OCI-LY1 (cell line): ENCODE measurements at regions not wholly inside any gene's neighbourhood (a gene's known extent, or its start where the extent isn't known, plus 50 kb on each side); places are given as distances from the start of the nearest gene placed in this dataset.

ENCODE experiments used
- H2AFZ ChIP-seq: fragments of 200-600 bp; sonication (generic), shearing (Covaris generic); 2 replicates; pipeline ENCODE4 v1.6.0; 2014; ENCODE audit warnings: antibody characterized with exemption, mild to moderate bottlenecking, low read length
- H3F3A ChIP-seq: fragments of 200-600 bp; sonication (generic), shearing (Covaris generic); 2 replicates; pipeline ENCODE4 v1.6.0; 2014; ENCODE audit warnings: mild to moderate bottlenecking, antibody characterized with exemption, low read length, moderate library complexity; ENCODE audit not compliant: insufficient read depth
- H3K27ac ChIP-seq: fragments of 200-600 bp; sonication (generic); 2 replicates; pipeline ENCODE4 v1.5.1; 2014; ENCODE audit warnings: low read length, mixed run types, mild to moderate bottlenecking, low read depth; ENCODE audit not compliant: poor library complexity, severe bottlenecking
- H3K27me3 ChIP-seq: fragments of 200-600 bp; sonication (generic); 2 replicates; pipeline ENCODE4 v1.6.0; 2014; ENCODE audit warnings: antibody characterized with exemption, mild to moderate bottlenecking, low read length, moderate library complexity; ENCODE audit not compliant: insufficient read depth
- H3K36me3 ChIP-seq: fragments of 200-600 bp; sonication (generic); 2 replicates; pipeline ENCODE4 v1.6.1; 2014; ENCODE audit warnings: mild to moderate bottlenecking, antibody characterized with exemption, low read length, moderate library complexity, mixed read lengths; ENCODE audit not compliant: insufficient read depth
- H3K4me1 ChIP-seq: fragments of 200-600 bp; sonication (generic); 2 replicates; pipeline ENCODE4 v1.5.1; 2014; ENCODE audit warnings: mild to moderate bottlenecking, low read length, moderate library complexity; ENCODE audit not compliant: insufficient read depth, severe bottlenecking
- H3K4me2 ChIP-seq: fragments of 200-600 bp; sonication (generic), shearing (Covaris generic); 2 replicates; pipeline ENCODE4 v1.6.1; 2014; ENCODE audit warnings: low read length
- H3K4me3 ChIP-seq: fragments of 200-600 bp; sonication (generic); 2 replicates; pipeline ENCODE4 v1.5.1; 2014; ENCODE audit warnings: low read length, low read depth, mild to moderate bottlenecking, mixed read lengths; ENCODE audit not compliant: poor library complexity, severe bottlenecking
- H3K79me2 ChIP-seq: fragments of 200-600 bp; shearing (Covaris generic); 2 replicates; pipeline ENCODE4 v1.6.1; 2016; ENCODE audit warnings: mixed run types, low read length, mixed read lengths; ENCODE audit not compliant: insufficient read depth
- H3K9ac ChIP-seq: fragments of 200-600 bp; sonication (generic), shearing (Covaris generic); 2 replicates; pipeline ENCODE4 v1.6.1; 2014; ENCODE audit warnings: mild to moderate bottlenecking, low read length, mixed read lengths
- H3K9me2 ChIP-seq: fragments of 200-600 bp; sonication (generic), shearing (Covaris generic); 2 replicates; pipeline ENCODE4 v1.6.1; 2014; ENCODE audit warnings: low read depth, mild to moderate bottlenecking, low read length, mixed read lengths
- H3K9me3 ChIP-seq: fragments of 200-600 bp; shearing (Covaris generic); 2 replicates; pipeline ENCODE4 v1.6.1; 2014; ENCODE audit warnings: low read length, mixed read lengths
- H4K20me1 ChIP-seq: fragments of 200-600 bp; sonication (generic), shearing (Covaris generic); 2 replicates; pipeline ENCODE4 v1.6.0; 2016; ENCODE audit warnings: mild to moderate bottlenecking, low read length; ENCODE audit not compliant: insufficient read depth
- EZH2 ChIP-seq: fragments of 200-600 bp; sonication (generic), shearing (Covaris generic); IDR thresholded peaks from 2 replicates; pipeline ENCODE4 v1.8.0; 2017; ENCODE audit warnings: borderline replicate concordance, mixed run types, mild to moderate bottlenecking, antibody characterized with exemption, low read length, moderate library complexity, mixed read lengths
- TF ChIP-seq, protein P1 (sequence below): fragments of 200-600 bp; sonication (generic), shearing (Covaris generic); IDR thresholded peaks from 2 replicates; pipeline ENCODE4 v1.5.1; 2017; ENCODE audit warnings: mild to moderate bottlenecking, antibody characterized with exemption, low read length, moderate library complexity, mixed read lengths

DNA sequence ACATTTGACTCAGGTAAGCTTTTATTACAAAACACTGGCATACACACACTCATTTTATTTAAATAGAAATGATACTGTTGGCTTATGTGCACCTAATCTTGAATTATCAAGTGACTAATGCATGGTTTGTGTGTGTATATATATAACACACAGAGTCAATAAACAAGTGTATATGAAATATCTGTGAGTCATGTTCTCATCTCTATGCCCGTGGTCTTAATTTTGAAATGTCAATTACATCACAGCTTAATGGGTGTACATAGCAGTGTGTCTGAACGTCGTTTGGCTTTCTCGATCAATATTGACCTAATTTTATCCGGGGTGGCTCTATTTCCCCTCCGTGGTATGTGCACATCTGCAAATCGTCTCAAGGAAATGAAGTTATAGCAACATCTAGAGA lies 104.0 kb upstream of the ZFP64 start:
- Histone ChIP-seq H3F3A (no peaks in the 10 kb centered on the region), H3K9me3 (no peaks in the 10 kb centered on the region), H3K27me3 (no peaks in the 10 kb centered on the region), H3K79me2 (no peaks in the 10 kb centered on the region), H4K20me1 (no peaks in the 10 kb centered on the region), H3K4me2 (no peak overlapping the region), H2AFZ (no peak overlapping the region), H3K4me3 (no peak overlapping the region), H3K27ac (no peak overlapping the region), H3K4me1 (no peaks in the 10 kb centered on the region), H3K9ac (no peak overlapping the region), H3K9me2 (no peaks in the 10 kb centered on the region), H3K36me3 (no peaks in the 10 kb centered on the region)
- no peak for TF ChIP-seq EZH2
- TF ChIP-seq, protein P1, sequence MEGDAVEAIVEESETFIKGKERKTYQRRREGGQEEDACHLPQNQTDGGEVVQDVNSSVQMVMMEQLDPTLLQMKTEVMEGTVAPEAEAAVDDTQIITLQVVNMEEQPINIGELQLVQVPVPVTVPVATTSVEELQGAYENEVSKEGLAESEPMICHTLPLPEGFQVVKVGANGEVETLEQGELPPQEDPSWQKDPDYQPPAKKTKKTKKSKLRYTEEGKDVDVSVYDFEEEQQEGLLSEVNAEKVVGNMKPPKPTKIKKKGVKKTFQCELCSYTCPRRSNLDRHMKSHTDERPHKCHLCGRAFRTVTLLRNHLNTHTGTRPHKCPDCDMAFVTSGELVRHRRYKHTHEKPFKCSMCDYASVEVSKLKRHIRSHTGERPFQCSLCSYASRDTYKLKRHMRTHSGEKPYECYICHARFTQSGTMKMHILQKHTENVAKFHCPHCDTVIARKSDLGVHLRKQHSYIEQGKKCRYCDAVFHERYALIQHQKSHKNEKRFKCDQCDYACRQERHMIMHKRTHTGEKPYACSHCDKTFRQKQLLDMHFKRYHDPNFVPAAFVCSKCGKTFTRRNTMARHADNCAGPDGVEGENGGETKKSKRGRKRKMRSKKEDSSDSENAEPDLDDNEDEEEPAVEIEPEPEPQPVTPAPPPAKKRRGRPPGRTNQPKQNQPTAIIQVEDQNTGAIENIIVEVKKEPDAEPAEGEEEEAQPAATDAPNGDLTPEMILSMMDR: no peak

DNA sequence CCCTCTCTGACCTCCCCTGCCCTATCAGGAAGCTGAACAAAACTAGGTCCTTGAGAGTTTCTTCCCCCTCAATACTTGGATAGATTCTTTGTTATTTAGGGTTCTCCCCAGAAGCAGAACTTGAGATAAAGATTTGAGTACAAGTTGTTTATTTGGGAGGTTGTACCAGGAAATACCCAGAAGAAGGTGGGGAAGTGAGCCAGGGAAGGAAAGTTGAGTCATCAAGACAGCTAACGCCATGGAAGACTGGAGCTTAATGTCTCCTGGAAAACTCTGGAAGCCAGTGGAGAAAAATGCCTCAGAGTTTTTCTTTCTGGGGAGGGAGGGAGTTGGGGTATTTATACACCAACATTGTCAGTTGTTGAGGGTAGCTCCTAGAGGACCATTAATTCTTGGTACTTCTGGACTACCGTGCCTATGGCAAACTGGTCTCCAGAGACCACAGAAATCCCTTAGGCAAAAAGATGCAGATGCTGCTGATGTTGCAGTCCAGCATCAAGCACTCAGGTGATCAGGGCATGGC lies 102.6 kb upstream of the ZFP64 start:
- Histone ChIP-seq H3K9ac (no peak overlapping the region), H3K9me2 (no peaks in the 10 kb centered on the region), H3K27ac (no peak overlapping the region), H4K20me1 (no peaks in the 10 kb centered on the region), H2AFZ (no peak overlapping the region), H3K4me1 (no peaks in the 10 kb centered on the region), H3K4me3 (no peak overlapping the region), H3K4me2 (no peak overlapping the region), H3K79me2 (no peaks in the 10 kb centered on the region), H3K27me3 (no peaks in the 10 kb centered on the region), H3F3A (no peaks in the 10 kb centered on the region), H3K36me3 (no peaks in the 10 kb centered on the region), H3K9me3 (no peaks in the 10 kb centered on the region)
- TF ChIP-seq, protein P1: no peak
- TF ChIP-seq EZH2: no peak

DNA sequence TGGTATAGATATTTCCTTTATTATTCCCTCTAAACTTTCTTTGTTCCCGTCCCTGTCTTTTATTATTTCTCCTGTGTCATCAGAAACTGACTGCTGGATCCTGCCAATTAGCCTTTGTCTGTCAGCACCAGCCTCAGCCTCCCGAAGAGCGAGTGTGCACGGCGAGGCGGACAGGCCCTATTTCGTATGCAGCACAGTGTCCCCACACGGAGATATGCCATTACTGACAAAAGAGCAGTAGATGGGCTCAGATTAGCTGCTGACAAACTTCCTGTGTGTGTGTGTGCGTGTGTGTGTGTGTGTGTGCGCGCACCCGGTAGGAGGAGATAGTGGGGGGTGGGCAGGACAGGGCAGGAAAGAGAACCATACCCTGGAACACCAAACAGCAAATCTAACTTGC lies 99.5 kb upstream of the ZFP64 start:
- no peak overlapping the region for H2AFZ ChIP-seq
- no peak overlapping the region for H3K9ac ChIP-seq
- no peaks in the 10 kb centered on the region for H3K27me3 ChIP-seq
- no peak overlapping the region for H3K4me2 ChIP-seq
- no peak overlapping the region for H3K27ac ChIP-seq
- H3K4me3 ChIP-seq: no peak overlapping the region
- H3K79me2 ChIP-seq: no peaks in the 10 kb centered on the region
- TF ChIP-seq, protein P1: no peak
- no peak for TF ChIP-seq EZH2
- H3K36me3 ChIP-seq: no peaks in the 10 kb centered on the region
- H3F3A ChIP-seq: no peaks in the 10 kb centered on the region
- H3K9me3 ChIP-seq: no peaks in the 10 kb centered on the region
- H3K4me1 ChIP-seq: no peaks in the 10 kb centered on the region
- no peaks in the 10 kb centered on the region for H4K20me1 ChIP-seq
- H3K9me2 ChIP-seq: no peaks in the 10 kb centered on the region
